Activated T-cell treated with anti-CD3 and anti-CD28 coated beads, Interleukin-2, amount 50 U/mL, for 24 hours (primary cell): ENCODE measurements at regions not wholly inside any gene's neighbourhood (a gene's known extent, or its start where the extent isn't known, plus 50 kb on each side); places are given as distances from the start of the nearest gene placed in this dataset.
"Not testable (repeated sequence)": the region's sequence is repeated elsewhere in the genome, so short reads cannot be mapped to it uniquely, and the experiment has no call there.

Experiments
- DNase-seq: peaks from one replicate; pipeline ENCODE4 v3.0.0-alpha.2; 2020
- H3K27ac Mint-ChIP-seq: 2 replicates; pipeline ENCODE4 v1.8.0; 2020; ENCODE audit warnings: mild to moderate bottlenecking, mixed read lengths
- H3K27me3 Mint-ChIP-seq: 2 replicates; pipeline ENCODE4 v1.8.0; 2020; ENCODE audit warnings: mixed read lengths
- H3K36me3 Mint-ChIP-seq: 2 replicates; pipeline ENCODE4 v1.8.0; 2020; ENCODE audit warnings: low read depth, mixed read lengths
- H3K4me1 Mint-ChIP-seq: 2 replicates; pipeline ENCODE4 v1.8.0; 2020; ENCODE audit warnings: low read depth, mixed read lengths
- H3K4me3 Mint-ChIP-seq: 2 replicates; pipeline ENCODE4 v1.8.0; 2020; ENCODE audit warnings: mild to moderate bottlenecking, moderate library complexity, mixed read lengths
- H3K9me3 Mint-ChIP-seq: 2 replicates; pipeline ENCODE4 v1.8.0; 2020; ENCODE audit warnings: mixed read lengths

DNA sequence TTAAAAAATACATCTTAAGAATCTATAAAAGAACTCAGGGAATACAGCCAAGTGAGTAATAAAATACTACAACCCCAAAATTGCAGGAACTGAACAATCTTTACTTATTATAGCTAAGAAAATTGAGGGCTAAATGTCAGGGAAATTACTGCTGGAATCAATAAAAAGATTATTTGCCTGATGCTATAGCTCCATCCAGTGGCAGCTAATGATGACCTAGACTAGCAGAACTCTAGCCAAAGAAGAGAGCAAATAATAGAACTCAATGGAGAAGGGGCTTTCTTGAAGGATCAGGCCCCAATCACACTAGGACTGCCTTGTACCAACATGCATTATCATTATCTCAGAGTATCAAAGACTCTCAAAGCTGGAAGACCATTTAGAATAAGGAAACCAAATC is 85.0 kb upstream of the FAM241A start:
- no peaks in the 10 kb centered on the region for H3K36me3 Mint-ChIP-seq
- H3K27ac Mint-ChIP-seq: no peak overlapping the region
- H3K27me3 Mint-ChIP-seq: peaks cover 4% of the 10 kb centered on the region
- H3K4me1 Mint-ChIP-seq: no peaks in the 10 kb centered on the region
- no peak for DNase-seq
- no peaks in the 10 kb centered on the region for H3K9me3 Mint-ChIP-seq
- H3K4me3 Mint-ChIP-seq: no peak overlapping the region

DNA sequence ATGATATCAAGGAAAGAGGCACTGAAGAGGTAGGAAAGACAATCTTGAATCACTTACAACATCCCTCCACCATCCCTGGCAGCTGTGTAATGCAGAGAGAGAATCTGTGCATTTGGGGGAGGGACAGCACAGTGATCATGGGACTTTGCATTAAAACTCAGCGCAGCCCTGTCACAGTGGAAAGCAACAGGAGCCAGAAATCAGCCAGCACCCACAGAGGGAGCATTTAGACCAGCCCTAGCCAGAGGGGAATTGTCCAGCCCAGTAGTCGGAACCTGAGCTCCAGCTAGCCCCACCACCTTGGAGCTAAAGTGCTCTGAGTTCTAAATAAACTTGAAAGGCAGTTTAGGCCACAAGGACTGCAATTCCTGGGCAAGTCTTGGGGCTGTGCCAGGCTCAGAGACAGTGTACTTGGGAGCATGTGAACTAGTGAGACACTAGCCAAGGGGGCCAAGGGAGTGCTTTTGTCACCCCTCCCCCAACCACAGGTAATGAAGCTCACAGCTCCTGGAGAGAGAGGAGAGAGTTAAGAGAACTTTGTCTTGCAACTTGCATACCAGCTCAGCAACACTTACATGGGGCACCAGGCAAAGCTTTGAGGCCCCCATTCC is 83.9 kb upstream of the FAM241A start:
- H3K9me3 Mint-ChIP-seq: no peaks in the 10 kb centered on the region
- peaks cover 9% of the 10 kb centered on the region for H3K27me3 Mint-ChIP-seq
- no peaks in the 10 kb centered on the region for H3K4me1 Mint-ChIP-seq
- no peaks in the 10 kb centered on the region for H3K36me3 Mint-ChIP-seq
- DNase-seq: no peak
- H3K27ac Mint-ChIP-seq: no peak overlapping the region
- H3K4me3 Mint-ChIP-seq: no peak overlapping the region

- Mint-ChIP-seq H3K27me3 (peaks cover 18% of the 10 kb centered on the region), H3K4me1 (no peaks in the 10 kb centered on the region), H3K27ac (no peak overlapping the region), H3K4me3 (no peak overlapping the region), H3K9me3 (no peaks in the 10 kb centered on the region), H3K36me3 (no peaks in the 10 kb centered on the region)
- no peak for DNase-seq
Observed at GRCh38 chr4:112063260-112063659, 82.0 kb upstream of the FAM241A start.

DNA sequence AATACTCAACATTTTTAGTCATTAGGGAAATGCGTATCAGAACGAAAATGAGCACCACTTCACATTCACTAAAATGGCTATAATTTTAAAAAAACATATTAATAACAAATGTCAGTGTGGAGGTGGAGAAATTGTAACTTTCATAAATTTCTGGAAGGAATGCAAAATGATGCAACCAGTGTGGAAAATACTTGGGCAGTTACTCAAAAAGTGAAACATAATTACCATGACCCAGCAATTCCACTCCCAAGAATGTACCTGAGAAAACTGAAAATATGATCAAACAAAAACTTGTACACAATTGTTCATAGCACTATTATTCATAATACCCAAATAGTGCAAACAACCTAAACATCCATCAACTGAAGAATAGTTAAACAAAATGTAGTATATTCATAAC is 76.1 kb upstream of the FAM241A start:
- no peaks in the 10 kb centered on the region for H3K9me3 Mint-ChIP-seq
- H3K27ac Mint-ChIP-seq: no peak overlapping the region
- no peak for DNase-seq
- H3K36me3 Mint-ChIP-seq: no peaks in the 10 kb centered on the region
- no peak overlapping the region for H3K4me3 Mint-ChIP-seq
- H3K27me3 Mint-ChIP-seq: peaks cover 24% of the 10 kb centered on the region
- H3K4me1 Mint-ChIP-seq: no peaks in the 10 kb centered on the region

- Mint-ChIP-seq H3K9me3 (no peaks in the 10 kb centered on the region), H3K36me3 (no peaks in the 10 kb centered on the region), H3K27ac (no peak overlapping the region), H3K4me1 (no peaks in the 10 kb centered on the region), H3K27me3 (peaks cover 9% of the 10 kb centered on the region), H3K4me3 (no peak overlapping the region)
- DNase-seq: no peak
Observed at GRCh38 chr4:112073181-112073580, 72.1 kb upstream of the FAM241A start.

- Mint-ChIP-seq H3K4me1 (no peaks in the 10 kb centered on the region), H3K9me3 (no peaks in the 10 kb centered on the region), H3K36me3 (no peaks in the 10 kb centered on the region), H3K27ac (no peak overlapping the region), H3K27me3 (peaks cover under 1% of the 10 kb centered on the region), H3K4me3 (no peak overlapping the region)
- DNase-seq: no peak
Observed at GRCh38 chr4:112075129-112075753, 70.0 kb upstream of the FAM241A start.

DNA sequence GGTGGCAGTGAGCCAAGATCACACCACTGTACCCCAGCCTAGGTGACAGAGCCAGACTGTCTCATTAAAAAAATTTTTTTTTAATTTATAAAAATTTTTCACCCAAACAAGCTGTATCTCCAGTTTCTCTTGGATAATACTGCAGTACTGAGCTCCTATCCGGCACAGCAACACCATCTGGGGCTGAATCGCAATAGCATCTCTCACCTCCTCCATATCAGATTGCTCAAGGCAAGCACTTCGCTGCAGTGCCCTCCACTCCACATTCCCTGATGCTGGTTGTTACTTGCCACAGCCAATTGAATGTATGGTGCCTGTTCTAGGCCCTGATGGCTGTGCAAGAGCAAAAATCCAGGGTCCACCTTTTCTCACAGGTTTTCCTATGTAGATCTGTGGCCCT is 69.3 kb upstream of the FAM241A start:
- H3K27me3 Mint-ChIP-seq: no peaks in the 10 kb centered on the region
- DNase-seq: no peak
- H3K4me3 Mint-ChIP-seq: no peak overlapping the region
- no peaks in the 10 kb centered on the region for H3K4me1 Mint-ChIP-seq
- H3K9me3 Mint-ChIP-seq: no peaks in the 10 kb centered on the region
- H3K27ac Mint-ChIP-seq: no peak overlapping the region
- no peaks in the 10 kb centered on the region for H3K36me3 Mint-ChIP-seq

GRCh38 chr4:112076919-112077608 is 68.2 kb upstream of the FAM241A start:
- no peaks in the 10 kb centered on the region for H3K9me3 Mint-ChIP-seq
- H3K27me3 Mint-ChIP-seq: no peaks in the 10 kb centered on the region
- H3K4me1 Mint-ChIP-seq: no peaks in the 10 kb centered on the region
- H3K36me3 Mint-ChIP-seq: no peaks in the 10 kb centered on the region
- H3K27ac Mint-ChIP-seq: no peak overlapping the region
- DNase-seq: no peak
- H3K4me3 Mint-ChIP-seq: no peak overlapping the region

DNA sequence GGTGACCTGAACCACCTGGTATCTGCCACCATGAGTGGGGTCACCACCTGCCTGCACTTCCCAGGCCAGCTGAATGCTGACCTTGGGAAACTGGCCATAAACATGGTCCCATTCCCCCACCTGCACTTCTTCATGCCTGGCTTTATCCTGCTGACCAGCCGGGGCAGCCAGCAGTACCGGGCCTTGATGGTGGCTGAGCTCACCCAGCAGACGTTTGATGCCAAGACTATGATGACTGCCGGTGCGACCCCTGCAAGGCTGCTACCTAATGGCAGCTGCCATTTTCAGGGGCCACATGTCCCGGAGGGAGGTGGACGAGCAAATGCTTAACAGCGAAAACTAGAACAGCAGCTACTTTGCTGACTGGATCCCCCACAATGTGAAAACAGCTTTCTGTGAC is 67.5 kb upstream of the FAM241A start:
- no peaks in the 10 kb centered on the region for H3K4me1 Mint-ChIP-seq
- H3K36me3 Mint-ChIP-seq: no peaks in the 10 kb centered on the region
- H3K4me3 Mint-ChIP-seq: no peak overlapping the region
- no peaks in the 10 kb centered on the region for H3K27me3 Mint-ChIP-seq
- H3K27ac Mint-ChIP-seq: no peak overlapping the region
- no peaks in the 10 kb centered on the region for H3K9me3 Mint-ChIP-seq
- no peak for DNase-seq

GRCh38 chr4:112082954-112083586 is 62.2 kb upstream of the FAM241A start:
- H3K4me1 Mint-ChIP-seq: peaks cover 2% of the 10 kb centered on the region
- no peak for DNase-seq
- H3K9me3 Mint-ChIP-seq: no peaks in the 10 kb centered on the region
- no peak overlapping the region for H3K27ac Mint-ChIP-seq
- no peaks in the 10 kb centered on the region for H3K36me3 Mint-ChIP-seq
- H3K4me3 Mint-ChIP-seq: no peak overlapping the region
- peaks cover 10% of the 10 kb centered on the region for H3K27me3 Mint-ChIP-seq

- no peak overlapping the region for H3K4me3 Mint-ChIP-seq
- peaks cover 13% of the 10 kb centered on the region for H3K27me3 Mint-ChIP-seq
- DNase-seq: no peak
- H3K4me1 Mint-ChIP-seq: peaks cover 2% of the 10 kb centered on the region
- H3K9me3 Mint-ChIP-seq: no peaks in the 10 kb centered on the region
- no peaks in the 10 kb centered on the region for H3K36me3 Mint-ChIP-seq
- H3K27ac Mint-ChIP-seq: no peak overlapping the region
Observed at GRCh38 chr4:112083587-112084347, 61.5 kb upstream of the FAM241A start.

DNA sequence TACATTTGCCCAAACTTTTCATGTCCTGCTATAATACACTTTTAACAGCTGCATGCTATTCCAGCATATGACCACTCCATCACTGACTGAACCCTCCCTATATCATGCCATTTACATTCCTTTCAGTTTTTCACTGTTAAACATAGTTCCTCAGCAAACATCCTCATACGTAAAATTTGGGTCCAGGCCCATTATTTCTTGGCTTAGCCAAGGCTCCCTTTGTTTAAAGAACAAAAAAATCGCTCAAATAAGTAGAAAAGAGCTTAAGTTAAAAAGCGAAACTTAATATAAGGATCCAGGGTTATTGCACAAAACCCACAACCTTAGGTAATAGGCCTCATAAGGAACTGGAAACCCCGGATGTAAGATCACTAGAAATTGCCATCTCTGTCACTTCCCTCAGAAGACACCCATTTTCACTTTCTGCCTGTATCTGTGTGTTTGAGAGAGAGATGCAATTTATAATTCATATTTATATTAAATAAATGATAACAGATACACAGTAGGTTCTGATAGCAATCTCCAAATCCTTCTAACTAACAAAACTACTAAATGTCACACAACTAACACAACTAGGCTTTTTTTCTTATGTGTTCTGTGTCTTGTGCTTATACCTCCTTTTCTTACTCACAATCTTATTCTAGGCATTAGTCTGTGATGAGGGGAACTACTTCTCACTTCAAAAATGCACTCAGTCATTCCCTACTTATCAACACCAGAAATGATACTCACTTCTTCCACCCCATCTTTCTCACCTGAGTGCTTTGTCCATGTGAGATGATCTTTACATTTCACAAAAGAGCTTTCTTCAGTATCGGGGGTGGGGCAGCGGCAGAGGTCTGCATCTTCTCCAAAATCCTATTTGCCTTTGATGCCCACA is 59.9 kb upstream of the FAM241A start:
- Mint-ChIP-seq H3K27me3 (peaks cover 13% of the 10 kb centered on the region), H3K27ac (no peak overlapping the region), H3K4me1 (peaks cover 2% of the 10 kb centered on the region), H3K9me3 (no peaks in the 10 kb centered on the region), H3K36me3 (no peaks in the 10 kb centered on the region), H3K4me3 (no peak overlapping the region)
- no peak for DNase-seq

DNA sequence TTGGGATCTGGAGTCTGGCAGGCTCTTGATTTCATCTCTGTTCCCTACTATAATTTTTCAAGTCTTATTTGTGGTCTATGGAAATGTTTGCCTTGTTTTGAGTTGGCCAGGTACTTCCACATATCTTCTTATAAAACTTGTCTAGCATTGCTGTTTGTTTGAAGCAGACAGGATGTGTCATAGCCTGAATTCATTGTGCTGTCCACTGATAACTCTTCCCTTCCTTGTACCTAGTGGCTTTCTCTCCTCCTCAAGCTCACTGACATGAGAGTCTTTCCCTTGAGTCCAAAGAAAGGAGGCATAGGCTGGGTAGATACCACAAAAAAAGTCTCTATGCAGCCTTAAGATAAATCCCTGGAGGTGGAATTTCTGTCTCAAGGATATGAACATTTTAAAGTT is 59.2 kb upstream of the FAM241A start:
- no peaks in the 10 kb centered on the region for H3K36me3 Mint-ChIP-seq
- H3K9me3 Mint-ChIP-seq: no peaks in the 10 kb centered on the region
- no peak overlapping the region for H3K27ac Mint-ChIP-seq
- DNase-seq: no peak
- H3K27me3 Mint-ChIP-seq: peaks cover 13% of the 10 kb centered on the region
- H3K4me3 Mint-ChIP-seq: no peak overlapping the region
- H3K4me1 Mint-ChIP-seq: peaks cover 2% of the 10 kb centered on the region

DNA sequence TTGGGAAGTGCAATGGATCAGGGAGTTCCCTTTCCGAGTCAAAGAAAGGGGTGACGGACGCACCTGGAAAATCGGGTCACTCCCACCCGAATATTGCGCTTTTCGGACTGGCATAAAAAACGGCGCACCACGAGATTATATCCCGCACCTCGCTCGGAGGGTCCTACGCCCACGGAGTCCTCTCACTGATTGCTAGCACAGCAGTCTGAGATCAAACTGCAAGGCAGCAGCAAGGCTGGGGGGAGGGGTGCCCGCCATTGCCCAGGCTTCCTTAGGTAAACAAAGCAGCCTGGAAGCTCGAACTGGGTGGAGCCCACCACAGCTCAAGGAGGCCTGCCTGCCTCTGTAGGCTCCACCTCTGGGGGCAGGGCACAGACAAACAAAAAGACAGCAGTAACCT is 58.6 kb upstream of the FAM241A start:
- DNase-seq, H3K4me1 Mint-ChIP-seq, H3K36me3 Mint-ChIP-seq, H3K9me3 Mint-ChIP-seq, H3K27ac Mint-ChIP-seq, H3K4me3 Mint-ChIP-seq: not testable (repeated sequence)
- peaks cover 13% of the 10 kb centered on the region for H3K27me3 Mint-ChIP-seq
